Peyer's patch (tissue), 4 donors: ENCODE measurements at regions not wholly inside any gene's neighbourhood (a gene's known extent, or its start where the extent isn't known, plus 50 kb on each side); places are given as distances from the start of the nearest gene placed in this dataset.

Experiments
- DNase-seq, 3 donors: peaks; one replicate each; pipeline ENCODE4 v3.0.0-alpha.2; 2017 to 2019
- H3K27ac ChIP-seq, 4 donors: fragments of 200-600 bp; sonication (generic); one replicate each; pipeline ENCODE4 v1.5.1; 2016 to 2019
- H3K27me3 ChIP-seq, 2 donors: fragments of 200-600 bp; sonication (generic); one replicate each; pipeline ENCODE4 v1.5.1; 2019
- H3K36me3 ChIP-seq, 3 donors: fragments of 200-600 bp; sonication (generic); one replicate each; pipeline ENCODE4 v1.5.1; 2016 to 2019
- H3K4me1 ChIP-seq, 4 donors: fragments of 200-600 bp; sonication (generic); one replicate each; pipeline ENCODE4 v1.5.1; 2016 to 2019
- H3K4me3 ChIP-seq, 4 donors: fragments of 200-600 bp; sonication (generic); 1 replicate in 3 of 4; 2 replicates in 1 of 4; pipeline ENCODE4 v1.5.1; 2016 to 2019; ENCODE audit warnings: mild to moderate bottlenecking in 1 of 4
- H3K9me3 ChIP-seq, 4 donors: fragments of 200-600 bp; sonication (generic); one replicate each; pipeline ENCODE4 v1.5.1; 2016 to 2019; ENCODE audit warnings: mild to moderate bottlenecking in 1 of 4
- CTCF ChIP-seq, 6 experiments: fragments of 450-650 bp in 4 of 6; fragments of 200-600 bp in 2 of 6; sonication (generic) in 1 of 6; IDR thresholded peaks; one replicate each; pipeline ENCODE4 v1.5.1; 2017 to 2019; ENCODE audit warnings: antibody characterized with exemption in 6 of 6, mild to moderate bottlenecking in 3 of 6, moderate library complexity in 1 of 6
- POLR2A ChIP-seq, 2 donors: fragments of 450-650 bp; IDR thresholded peaks; one replicate each; pipeline ENCODE4 v1.5.1; 2017; ENCODE audit warnings: antibody characterized with exemption in 2 of 2, mild to moderate bottlenecking in 2 of 2, moderate library complexity in 2 of 2

GRCh38 chr6:213284-213683 lies 79.0 kb upstream of the DUSP22 start:
- H3K4me1 ChIP-seq: peaks cover 0 to 10% (median 0%) of the 10 kb centered on the region in 4 donors
- DNase-seq: no peak
- no peaks in the 10 kb centered on the region for H3K36me3 ChIP-seq
- H3K4me3 ChIP-seq: no peak overlapping the region
- no peak overlapping the region for H3K27ac ChIP-seq
- TF ChIP-seq CTCF (IDR thresholded peaks at IDR 0.05) (no peak), POLR2A (IDR thresholded peaks at IDR 0.05) (no peak)
- H3K27me3 ChIP-seq: no peaks in the 10 kb centered on the region
- H3K9me3 ChIP-seq: no peaks in the 10 kb centered on the region

GRCh38 chr6:214428-214827 lies 77.9 kb upstream of the DUSP22 start:
- DNase-seq: no peak
- Histone ChIP-seq H3K9me3 (no peaks in the 10 kb centered on the region), H3K27ac (no peak overlapping the region), H3K36me3 (no peaks in the 10 kb centered on the region), H3K4me3 (no peak overlapping the region), H3K4me1 (peaks cover 0 to 18% (median 0%) of the 10 kb centered on the region in 4 donors), H3K27me3 (no peaks in the 10 kb centered on the region)
- no peak for TF ChIP-seq CTCF (IDR thresholded peaks at IDR 0.05)
- TF ChIP-seq POLR2A (IDR thresholded peaks at IDR 0.05): no peak

GRCh38 chr6:215335-216034 lies 76.8 kb upstream of the DUSP22 start:
- H3K27me3 ChIP-seq: no peaks in the 10 kb centered on the region
- no peak overlapping the region for H3K4me3 ChIP-seq
- no peak overlapping the region for H3K27ac ChIP-seq
- H3K36me3 ChIP-seq: no peaks in the 10 kb centered on the region
- no peak for DNase-seq
- peaks cover 0 to 25% (median 0%) of the 10 kb centered on the region in 4 donors for H3K4me1 ChIP-seq
- no peaks in the 10 kb centered on the region for H3K9me3 ChIP-seq
- TF ChIP-seq CTCF (IDR thresholded peaks at IDR 0.05): no peak
- no peak for TF ChIP-seq POLR2A (IDR thresholded peaks at IDR 0.05)

GRCh38 chr6:217048-217659 lies 75.1 kb upstream of the DUSP22 start:
- DNase-seq: peak in 2 of 3 donors; percentile 42 to 61
- TF ChIP-seq POLR2A (IDR thresholded peaks at IDR 0.05): no peak
- TF ChIP-seq CTCF (IDR thresholded peaks at IDR 0.05): peak; percentile 11 to 44 (median 40)

GRCh38 chr6:218153-219018 lies 73.9 kb upstream of the DUSP22 start:
- no peak overlapping the region for H3K4me3 ChIP-seq
- H3K4me1 ChIP-seq: peaks cover 0 to 25% (median 0%) of the 10 kb centered on the region in 4 donors
- no peaks in the 10 kb centered on the region for H3K27me3 ChIP-seq
- peak in 2 of 3 donors; percentile 71 to 72 for DNase-seq
- H3K27ac ChIP-seq: peak overlapping the region in 1 of 4 donors; percentile 67
- no peaks in the 10 kb centered on the region for H3K36me3 ChIP-seq
- H3K9me3 ChIP-seq: no peaks in the 10 kb centered on the region
- TF ChIP-seq CTCF (IDR thresholded peaks at IDR 0.05): no peak

More at GRCh38 chr6:217048-217659, 75.1 kb upstream of the DUSP22 start:
- peak overlapping the region in 1 of 4 donors; percentile 67 for H3K27ac ChIP-seq
- no peak overlapping the region for H3K4me3 ChIP-seq
- no peaks in the 10 kb centered on the region for H3K27me3 ChIP-seq
- no peaks in the 10 kb centered on the region for H3K36me3 ChIP-seq
- H3K4me1 ChIP-seq: peaks cover 0 to 25% (median 0%) of the 10 kb centered on the region in 4 donors
- H3K9me3 ChIP-seq: no peaks in the 10 kb centered on the region
